Neural cell (in vitro differentiated cells): ENCODE measurements at regions not wholly inside any gene's neighbourhood (a gene's known extent, or its start where the extent isn't known, plus 50 kb on each side); places are given as distances from the start of the nearest gene placed in this dataset.
"Not testable (repeated sequence)": the region's sequence is repeated elsewhere in the genome, so short reads cannot be mapped to it uniquely, and the experiment has no call there.

Experiments used
- CTCF ChIP-seq: fragments of 450-650 bp; IDR thresholded peaks from 2 replicates; pipeline ENCODE4 v1.5.1; 2014; ENCODE audit warnings: antibody characterized with exemption, mild to moderate bottlenecking, moderate library complexity; ENCODE audit not compliant: poor library complexity, severe bottlenecking
- SMC3 ChIP-seq: fragments of 450-650 bp; conservative IDR thresholded peaks from 2 replicates; pipeline ENCODE4 v1.6.1; 2014; ENCODE audit warnings: antibody characterized with exemption, mild to moderate bottlenecking, moderate library complexity; ENCODE audit not compliant: poor library complexity

GRCh38 chr5:82583331-82583730 is 305.2 kb upstream of the RPS23 start:
- not testable (repeated sequence) for TF ChIP-seq SMC3, CTCF
